ENCODE measurements at regions not wholly inside any gene's neighbourhood (a gene's known extent, or its start where the extent isn't known, plus 50 kb on each side); places are given as distances from the start of the nearest gene placed in this dataset.

- TF ChIP-seq EZH2 (IDR thresholded peaks at IDR 0.05; ENCODE audit: low read length), result no peak
- TF ChIP-seq, protein P1, sequence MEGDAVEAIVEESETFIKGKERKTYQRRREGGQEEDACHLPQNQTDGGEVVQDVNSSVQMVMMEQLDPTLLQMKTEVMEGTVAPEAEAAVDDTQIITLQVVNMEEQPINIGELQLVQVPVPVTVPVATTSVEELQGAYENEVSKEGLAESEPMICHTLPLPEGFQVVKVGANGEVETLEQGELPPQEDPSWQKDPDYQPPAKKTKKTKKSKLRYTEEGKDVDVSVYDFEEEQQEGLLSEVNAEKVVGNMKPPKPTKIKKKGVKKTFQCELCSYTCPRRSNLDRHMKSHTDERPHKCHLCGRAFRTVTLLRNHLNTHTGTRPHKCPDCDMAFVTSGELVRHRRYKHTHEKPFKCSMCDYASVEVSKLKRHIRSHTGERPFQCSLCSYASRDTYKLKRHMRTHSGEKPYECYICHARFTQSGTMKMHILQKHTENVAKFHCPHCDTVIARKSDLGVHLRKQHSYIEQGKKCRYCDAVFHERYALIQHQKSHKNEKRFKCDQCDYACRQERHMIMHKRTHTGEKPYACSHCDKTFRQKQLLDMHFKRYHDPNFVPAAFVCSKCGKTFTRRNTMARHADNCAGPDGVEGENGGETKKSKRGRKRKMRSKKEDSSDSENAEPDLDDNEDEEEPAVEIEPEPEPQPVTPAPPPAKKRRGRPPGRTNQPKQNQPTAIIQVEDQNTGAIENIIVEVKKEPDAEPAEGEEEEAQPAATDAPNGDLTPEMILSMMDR (optimal IDR thresholded peaks at IDR 0.05 in 1 of 3, IDR thresholded peaks at IDR 0.05 in 1 of 3, conservative IDR thresholded peaks at IDR 0.05 in 1 of 3; ENCODE audit: extremely low read depth in 1 of 3, insufficient read depth in 2 of 3, low read length in 3 of 3), result no peak
Measured at GRCh38 chr5:10077791-10078545, 171.7 kb downstream of the ATPSCKMT start.
